HEK293 (cell line): ENCODE measurements at regions not wholly inside any gene's neighbourhood (a gene's known extent, or its start where the extent isn't known, plus 50 kb on each side); places are given as distances from the start of the nearest gene placed in this dataset.

Source experiments
- CTCF ChIA-PET: fragments of 350-600 bp; formaldehyde crosslinking; extraction: SDS; loops from one replicate; lab custom pipeline; 2021; ENCODE audit warnings: antibody characterized with exemption; lab: Yijun Ruan, JAX
- POLR2A ChIA-PET: fragments of 300-600 bp; formaldehyde crosslinking; extraction: SDS; loops from one replicate; lab custom pipeline; 2020; ENCODE audit warnings: antibody characterized with exemption, inconsistent platforms; lab: Yijun Ruan, JAX
- H3K27ac ChIP-seq: fragments of 200-500 bp; sonication (Bioruptor generic); 2 replicates; pipeline ENCODE4 v1.5.1; 2014; ENCODE audit warnings: low read depth, low read length, control low read depth, inconsistent platforms; ENCODE audit errors: extremely low read depth
- H3K36me3 ChIP-seq, 2 experiments: fragments of 200-500 bp in 1 of 2; sonication (Bioruptor generic) in 1 of 2; 1 replicate in 1 of 2; 2 replicates in 1 of 2; pipeline ENCODE4 v1.5.1; 2014 to 2017; ENCODE audit warnings: inconsistent platforms in 2 of 2, low read length in 2 of 2; ENCODE audit not compliant: control insufficient read depth in 2 of 2, insufficient read depth in 1 of 2
- H3K4me1 ChIP-seq: fragments of 200-500 bp; sonication (Bioruptor generic); 2 replicates; pipeline ENCODE4 v1.5.1; 2014; ENCODE audit warnings: mild to moderate bottlenecking, low read length, inconsistent platforms; ENCODE audit not compliant: control insufficient read depth, insufficient read depth
- H3K4me3 ChIP-seq: 2 replicates; pipeline ENCODE4 v1.5.1; 2011; ENCODE audit warnings: low read depth, mild to moderate bottlenecking, control low read depth, low read length, moderate library complexity
- H3K9me3 ChIP-seq: fragments of 200-500 bp; sonication (Bioruptor generic); 2 replicates; pipeline ENCODE4 v1.5.1; 2014; ENCODE audit warnings: low read depth, low read length, inconsistent platforms; ENCODE audit not compliant: control insufficient read depth, insufficient read depth
- ELK4 ChIP-seq: IDR thresholded peaks from 2 replicates; pipeline ENCODE4 v1.6.1; 2011; ENCODE audit warnings: mild to moderate bottlenecking, low read depth, low read length, borderline replicate concordance
- GLI2 ChIP-seq: fragments of 450-650 bp; formaldehyde crosslinking; IDR thresholded peaks from 2 replicates; pipeline ENCODE4; 2017; ENCODE audit warnings: missing biosample characterization, missing genetic modification characterization, low read depth, borderline replicate concordance
- KLF16 ChIP-seq: fragments of 450-650 bp; formaldehyde crosslinking; IDR thresholded peaks from 2 replicates; pipeline ENCODE4 v1.5.1; 2017; ENCODE audit warnings: missing biosample characterization, missing genetic modification characterization
- KLF7 ChIP-seq: fragments of 450-650 bp; formaldehyde crosslinking; IDR thresholded peaks from 2 replicates; pipeline ENCODE4 v1.5.1; 2016; ENCODE audit warnings: missing biosample characterization, missing genetic modification characterization, borderline replicate concordance
- KLF8 ChIP-seq: fragments of 450-650 bp; formaldehyde crosslinking; IDR thresholded peaks from 2 replicates; pipeline ENCODE4 v1.5.1; 2016; ENCODE audit warnings: missing biosample characterization, missing genetic modification characterization
- REPIN1 ChIP-seq: fragments of 450-650 bp; formaldehyde crosslinking; IDR thresholded peaks from 2 replicates; pipeline ENCODE4 v1.5.1; 2017; ENCODE audit warnings: missing biosample characterization, missing genetic modification characterization, low read depth
- ZBTB7A ChIP-seq: fragments of 450-650 bp; formaldehyde crosslinking; IDR thresholded peaks from 2 replicates; pipeline ENCODE4 v1.5.1; 2016; ENCODE audit warnings: low read depth, missing biosample characterization, missing genetic modification characterization
- ZEB2 ChIP-seq: fragments of 450-650 bp; formaldehyde crosslinking; IDR thresholded peaks from 2 replicates; pipeline ENCODE4 v1.5.1; 2016; ENCODE audit warnings: missing biosample characterization, missing genetic modification characterization
- ZNF112 ChIP-seq: fragments of 450-650 bp; formaldehyde crosslinking; IDR thresholded peaks from 2 replicates; pipeline ENCODE4 v1.5.0; 2017; ENCODE audit warnings: missing biosample characterization, missing genetic modification characterization
- ZNF157 ChIP-seq: fragments of 450-650 bp; formaldehyde crosslinking; IDR thresholded peaks from 2 replicates; pipeline ENCODE4 v1.5.1; 2016; ENCODE audit warnings: missing biosample characterization, missing genetic modification characterization
- ZNF24 ChIP-seq: fragments of 450-650 bp; formaldehyde crosslinking; IDR thresholded peaks from 2 replicates; pipeline ENCODE4 v1.5.1; 2016; ENCODE audit warnings: missing biosample characterization, missing genetic modification characterization
- ZNF292 ChIP-seq: fragments of 450-650 bp; formaldehyde crosslinking; IDR thresholded peaks from 2 replicates; pipeline ENCODE4 v1.5.1; 2016; ENCODE audit warnings: low read depth, missing biosample characterization, missing genetic modification characterization, borderline replicate concordance
- ZNF558 ChIP-seq: fragments of 450-650 bp; formaldehyde crosslinking; IDR thresholded peaks from 2 replicates; pipeline ENCODE4 v1.5.1; 2016; ENCODE audit warnings: missing biosample characterization, missing genetic modification characterization
- ZNF585B ChIP-seq: fragments of 450-650 bp; formaldehyde crosslinking; IDR thresholded peaks from 2 replicates; pipeline ENCODE4 v1.5.1; 2016; ENCODE audit warnings: missing biosample characterization, missing genetic modification characterization
- ZNF596 ChIP-seq: fragments of 450-650 bp; IDR thresholded peaks from 2 replicates; pipeline ENCODE4 v1.5.0; 2018; ENCODE audit warnings: missing biosample characterization, mild to moderate bottlenecking, missing genetic modification characterization, moderate library complexity
- ZNF76 ChIP-seq: fragments of 450-650 bp; formaldehyde crosslinking; IDR thresholded peaks from 2 replicates; pipeline ENCODE4; 2016; ENCODE audit warnings: low read depth, missing biosample characterization, missing genetic modification characterization, borderline replicate concordance
- ZNF768 ChIP-seq: fragments of 450-650 bp; formaldehyde crosslinking; IDR thresholded peaks from 2 replicates; pipeline ENCODE4 v1.5.1; 2018; ENCODE audit warnings: missing biosample characterization, mild to moderate bottlenecking, missing genetic modification characterization
- ZNF792 ChIP-seq: fragments of 450-650 bp; formaldehyde crosslinking; IDR thresholded peaks from 2 replicates; pipeline ENCODE4 v1.5.1; 2016; ENCODE audit warnings: missing biosample characterization, missing genetic modification characterization
- TF ChIP-seq, protein P1 (sequence below): fragments of 450-650 bp; formaldehyde crosslinking; IDR thresholded peaks from 2 replicates; pipeline ENCODE4 v1.5.1; 2016; ENCODE audit warnings: missing biosample characterization, missing genetic modification characterization
- TF ChIP-seq, protein P2 (sequence below): fragments of 450-650 bp; formaldehyde crosslinking; optimal IDR thresholded peaks from 2 replicates; pipeline ENCODE3; 2016; ENCODE audit warnings: missing biosample characterization, mild to moderate bottlenecking, missing genetic modification characterization
- TF ChIP-seq, protein P3 (sequence below): fragments of 450-650 bp; formaldehyde crosslinking; IDR thresholded peaks from 2 replicates; pipeline ENCODE4 v1.5.1; 2016; ENCODE audit warnings: missing biosample characterization, missing genetic modification characterization
- TF ChIP-seq, protein P4 (sequence below): fragments of 450-650 bp; formaldehyde crosslinking; IDR thresholded peaks from 2 replicates; pipeline ENCODE4 v1.5.1; 2016; ENCODE audit warnings: missing biosample characterization, missing genetic modification characterization

DNA sequence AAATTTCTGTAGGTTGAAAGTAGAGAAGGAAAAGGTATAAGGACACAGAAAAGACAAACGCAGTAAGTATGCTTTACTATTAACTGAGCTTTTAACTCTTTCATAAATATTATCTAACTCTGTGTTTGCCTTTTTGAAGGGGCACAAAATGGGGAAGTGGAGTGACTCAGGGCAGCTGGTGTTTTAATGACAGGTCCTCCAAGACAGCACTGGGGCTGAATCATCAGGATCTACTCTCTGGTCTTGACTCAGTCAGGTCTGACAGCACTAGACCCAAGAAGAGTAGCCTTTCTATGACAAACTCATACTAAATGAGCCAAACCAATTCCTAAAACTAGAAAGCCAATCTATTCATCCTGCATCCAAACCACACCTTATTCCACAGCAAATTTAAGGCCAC is 102.2 kb downstream of the APTX start:
- Histone ChIP-seq H3K9me3 (no peaks in the 10 kb centered on the region), H3K4me3 (no peak overlapping the region), H3K4me1 (no peaks in the 10 kb centered on the region), H3K27ac (no peak overlapping the region), H3K36me3 (no peaks in the 10 kb centered on the region)
- no peak for TF ChIP-seq ZBTB7A (tag by site-specific recombination)
- TF ChIP-seq REPIN1 (tag by site-specific recombination) = no peak
- ChIA-PET POLR2A (no interaction called here), CTCF (interaction anchor here (0.6 to 1.2 kb wide), 2 partner anchors 9 to 319 kb away, joined by 3 read pairs; no protein-coding TSS in a partner anchor)

- Histone ChIP-seq H3K27ac (no peak overlapping the region), H3K4me3 (no peak overlapping the region), H3K4me1 (no peaks in the 10 kb centered on the region), H3K36me3 (no peaks in the 10 kb centered on the region), H3K9me3 (no peaks in the 10 kb centered on the region)
- TF ChIP-seq ZNF292 (tag by site-specific recombination) (no peak), ZNF558 (no peak), ZNF792 (tag by site-specific recombination) (no peak), KLF7 (tag by site-specific recombination) (no peak), ZNF596 (no peak), ZNF112 (no peak), ZNF585B (tag by site-specific recombination) (no peak), ZNF76 (no peak), ZNF24 (tag by site-specific recombination) (no peak), GLI2 (tag by site-specific recombination) (no peak), ZNF157 (tag by site-specific recombination) (no peak), KLF16 (tag by site-specific recombination) (no peak), KLF8 (tag by site-specific recombination) (no peak), ELK4 (no peak), ZEB2 (no peak), ZNF768 (tag by site-specific recombination) (no peak)
- TF ChIP-seq, protein P1, sequence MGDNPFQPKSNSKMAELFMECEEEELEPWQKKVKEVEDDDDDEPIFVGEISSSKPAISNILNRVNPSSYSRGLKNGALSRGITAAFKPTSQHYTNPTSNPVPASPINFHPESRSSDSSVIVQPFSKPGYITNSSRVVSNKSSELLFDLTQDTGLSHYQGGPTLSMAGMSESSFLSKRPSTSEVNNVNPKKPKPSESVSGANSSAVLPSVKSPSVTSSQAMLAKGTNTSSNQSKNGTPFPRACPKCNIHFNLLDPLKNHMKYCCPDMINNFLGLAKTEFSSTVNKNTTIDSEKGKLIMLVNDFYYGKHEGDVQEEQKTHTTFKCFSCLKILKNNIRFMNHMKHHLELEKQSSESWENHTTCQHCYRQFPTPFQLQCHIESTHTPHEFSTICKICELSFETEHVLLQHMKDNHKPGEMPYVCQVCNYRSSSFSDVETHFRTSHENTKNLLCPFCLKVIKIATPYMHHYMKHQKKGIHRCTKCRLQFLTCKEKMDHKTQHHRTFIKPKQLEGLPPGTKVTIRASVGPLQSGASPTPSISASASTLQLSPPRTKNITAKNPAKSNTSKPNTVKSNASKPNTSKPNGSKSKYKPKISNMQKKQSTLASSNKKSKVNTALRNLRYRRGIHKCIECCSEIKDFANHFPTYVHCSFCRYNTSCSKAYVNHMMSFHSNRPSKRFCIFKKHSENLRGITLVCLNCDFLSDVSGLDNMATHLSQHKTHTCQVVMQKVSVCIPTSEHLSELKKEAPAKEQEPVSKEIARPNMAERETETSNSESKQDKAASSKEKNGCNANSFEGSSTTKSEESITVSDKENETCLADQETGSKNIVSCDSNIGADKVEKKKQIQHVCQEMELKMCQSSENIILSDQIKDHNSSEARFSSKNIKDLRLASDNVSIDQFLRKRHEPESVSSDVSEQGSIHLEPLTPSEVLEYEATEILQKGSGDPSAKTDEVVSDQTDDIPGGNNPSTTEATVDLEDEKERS (tag by site-specific recombination) = no peak
- TF ChIP-seq, protein P2, sequence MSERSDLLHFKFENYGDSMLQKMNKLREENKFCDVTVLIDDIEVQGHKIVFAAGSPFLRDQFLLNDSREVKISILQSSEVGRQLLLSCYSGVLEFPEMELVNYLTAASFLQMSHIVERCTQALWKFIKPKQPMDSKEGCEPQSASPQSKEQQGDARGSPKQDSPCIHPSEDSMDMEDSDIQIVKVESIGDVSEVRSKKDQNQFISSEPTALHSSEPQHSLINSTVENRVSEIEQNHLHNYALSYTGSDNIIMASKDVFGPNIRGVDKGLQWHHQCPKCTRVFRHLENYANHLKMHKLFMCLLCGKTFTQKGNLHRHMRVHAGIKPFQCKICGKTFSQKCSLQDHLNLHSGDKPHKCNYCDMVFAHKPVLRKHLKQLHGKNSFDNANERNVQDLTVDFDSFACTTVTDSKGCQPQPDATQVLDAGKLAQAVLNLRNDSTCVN = no peak
- TF ChIP-seq, protein P3, sequence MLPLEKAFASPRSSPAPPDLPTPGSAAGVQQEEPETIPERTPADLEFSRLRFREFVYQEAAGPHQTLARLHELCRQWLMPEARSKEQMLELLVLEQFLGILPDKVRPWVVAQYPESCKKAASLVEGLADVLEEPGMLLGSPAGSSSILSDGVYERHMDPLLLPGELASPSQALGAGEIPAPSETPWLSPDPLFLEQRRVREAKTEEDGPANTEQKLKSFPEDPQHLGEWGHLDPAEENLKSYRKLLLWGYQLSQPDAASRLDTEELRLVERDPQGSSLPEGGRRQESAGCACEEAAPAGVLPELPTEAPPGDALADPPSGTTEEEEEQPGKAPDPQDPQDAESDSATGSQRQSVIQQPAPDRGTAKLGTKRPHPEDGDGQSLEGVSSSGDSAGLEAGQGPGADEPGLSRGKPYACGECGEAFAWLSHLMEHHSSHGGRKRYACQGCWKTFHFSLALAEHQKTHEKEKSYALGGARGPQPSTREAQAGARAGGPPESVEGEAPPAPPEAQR (tag by site-specific recombination) = no peak
- TF ChIP-seq, protein P4, sequence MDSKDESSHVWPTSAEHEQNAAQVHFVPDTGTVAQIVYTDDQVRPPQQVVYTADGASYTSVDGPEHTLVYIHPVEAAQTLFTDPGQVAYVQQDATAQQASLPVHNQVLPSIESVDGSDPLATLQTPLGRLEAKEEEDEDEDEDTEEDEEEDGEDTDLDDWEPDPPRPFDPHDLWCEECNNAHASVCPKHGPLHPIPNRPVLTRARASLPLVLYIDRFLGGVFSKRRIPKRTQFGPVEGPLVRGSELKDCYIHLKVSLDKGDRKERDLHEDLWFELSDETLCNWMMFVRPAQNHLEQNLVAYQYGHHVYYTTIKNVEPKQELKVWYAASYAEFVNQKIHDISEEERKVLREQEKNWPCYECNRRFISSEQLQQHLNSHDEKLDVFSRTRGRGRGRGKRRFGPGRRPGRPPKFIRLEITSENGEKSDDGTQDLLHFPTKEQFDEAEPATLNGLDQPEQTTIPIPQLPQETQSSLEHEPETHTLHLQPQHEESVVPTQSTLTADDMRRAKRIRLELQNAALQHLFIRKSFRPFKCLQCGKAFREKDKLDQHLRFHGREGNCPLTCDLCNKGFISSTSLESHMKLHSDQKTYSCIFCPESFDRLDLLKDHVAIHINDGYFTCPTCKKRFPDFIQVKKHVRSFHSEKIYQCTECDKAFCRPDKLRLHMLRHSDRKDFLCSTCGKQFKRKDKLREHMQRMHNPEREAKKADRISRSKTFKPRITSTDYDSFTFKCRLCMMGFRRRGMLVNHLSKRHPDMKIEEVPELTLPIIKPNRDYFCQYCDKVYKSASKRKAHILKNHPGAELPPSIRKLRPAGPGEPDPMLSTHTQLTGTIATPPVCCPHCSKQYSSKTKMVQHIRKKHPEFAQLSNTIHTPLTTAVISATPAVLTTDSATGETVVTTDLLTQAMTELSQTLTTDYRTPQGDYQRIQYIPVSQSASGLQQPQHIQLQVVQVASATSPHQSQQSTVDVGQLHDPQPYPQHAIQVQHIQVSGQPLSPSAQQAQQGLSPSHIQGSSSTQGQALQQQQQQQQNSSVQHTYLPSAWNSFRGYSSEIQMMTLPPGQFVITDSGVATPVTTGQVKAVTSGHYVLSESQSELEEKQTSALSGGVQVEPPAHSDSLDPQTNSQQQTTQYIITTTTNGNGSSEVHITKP (tag by site-specific recombination) = no peak
- ChIA-PET POLR2A (no interaction called here), CTCF (interaction anchor here (1.2 kb wide), 1 partner anchor 9 kb away, joined by 3 read pairs; no protein-coding TSS in a partner anchor)
Observed at GRCh38 chr9:32899761-32900160, 101.7 kb downstream of the APTX start.
